GM12872 (cell line): ENCODE measurements at regions not wholly inside any gene's neighbourhood (a gene's known extent, or its start where the extent isn't known, plus 50 kb on each side); places are given as distances from the start of the nearest gene placed in this dataset.

Source experiments
- CTCF ChIP-seq: IDR thresholded peaks from 3 replicates; pipeline ENCODE4 v1.5.1; 2011; ENCODE audit warnings: low read depth, mild to moderate bottlenecking, low read length, moderate library complexity; ENCODE audit not compliant: insufficient read depth

- TF ChIP-seq CTCF: no peak
Observed at GRCh38 chr11:23944923-23945322, 551.9 kb upstream of the LUZP2 start.

DNA sequence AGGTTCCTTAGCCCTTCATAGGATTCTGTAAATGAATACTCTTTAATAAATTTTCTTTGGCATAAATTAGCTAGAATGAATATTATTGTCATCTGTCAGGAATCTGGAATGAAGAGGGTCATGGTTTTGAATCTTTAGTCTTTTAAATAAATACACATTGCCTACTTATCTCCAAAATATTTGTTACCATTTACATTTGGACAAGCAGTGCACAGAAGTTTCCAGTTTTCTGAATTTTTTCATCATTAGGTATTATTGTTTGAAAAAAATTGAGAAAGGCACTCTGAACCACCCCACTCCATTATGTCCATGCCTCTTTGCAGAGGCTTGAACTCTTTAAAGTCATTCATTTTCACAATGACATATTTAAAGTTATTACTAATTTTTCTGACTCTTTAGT, 549.0 kb upstream of the LUZP2 start:
- no peak for TF ChIP-seq CTCF

- TF ChIP-seq CTCF: no peak
Observed at GRCh38 chr11:23948851-23949250, 548.0 kb upstream of the LUZP2 start.

GRCh38 chr11:23953951-23954710, 542.7 kb upstream of the LUZP2 start:
- no peak for TF ChIP-seq CTCF

- TF ChIP-seq CTCF: no peak
Observed at GRCh38 chr11:23954730-23955129, 542.1 kb upstream of the LUZP2 start.

DNA sequence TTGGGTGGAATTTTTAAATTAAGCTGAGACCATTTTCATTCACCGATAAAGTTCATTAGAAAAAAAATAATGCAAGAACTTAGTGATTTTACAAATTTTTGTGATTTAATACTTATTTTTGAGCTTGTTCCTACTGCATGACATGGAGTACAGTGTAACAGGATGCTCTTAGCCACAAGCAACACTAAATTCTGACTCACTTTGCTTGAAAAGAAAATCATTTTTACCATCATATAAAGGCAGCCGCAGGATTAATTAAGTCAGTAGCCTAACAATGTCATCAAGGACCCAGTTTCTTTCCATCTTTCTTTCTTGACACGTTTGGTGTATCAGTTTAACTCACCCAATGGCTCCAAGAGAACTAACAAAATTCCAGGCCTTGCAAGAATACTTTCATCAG, 540.3 kb upstream of the LUZP2 start:
- TF ChIP-seq CTCF: no peak

DNA sequence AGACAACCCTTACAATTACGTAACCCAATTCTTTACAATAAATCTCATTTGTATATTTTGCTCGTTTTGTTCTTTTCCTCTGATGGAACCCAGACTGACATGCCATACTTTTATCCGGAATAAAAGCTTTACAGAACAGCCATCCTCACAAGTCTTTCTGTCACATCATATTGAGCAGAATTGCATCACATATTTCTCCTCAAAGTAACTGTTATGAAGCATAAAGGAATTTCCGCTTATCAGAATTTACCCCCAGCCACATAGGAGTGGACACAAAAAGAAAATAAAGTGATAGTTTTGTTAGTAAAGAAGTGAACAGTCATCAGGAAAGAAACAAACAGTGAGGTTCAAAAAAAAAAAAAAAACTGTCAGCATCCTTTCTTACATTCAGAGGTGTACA, 539.5 kb upstream of the LUZP2 start:
- no peak for TF ChIP-seq CTCF

GRCh38 chr11:23959462-23959861, 537.4 kb upstream of the LUZP2 start:
- TF ChIP-seq CTCF: no peak
